ENCODE measurements at regions not wholly inside any gene's neighbourhood (a gene's known extent, or its start where the extent isn't known, plus 50 kb on each side); places are given as distances from the start of the nearest gene placed in this dataset.

- no peak for TF ChIP-seq CTCF (IDR thresholded peaks at IDR 0.05)
- TF ChIP-seq POLR2A (IDR thresholded peaks at IDR 0.05) = no peak
- TF ChIP-seq EP300 (IDR thresholded peaks at IDR 0.05) = no peak
- TF ChIP-seq POLR2AphosphoS5 (IDR thresholded peaks at IDR 0.05) = no peak
- Histone ChIP-seq H3K4me3 (no peak overlapping the region), H3K36me3 (no peaks in the 10 kb centered on the region), H3K4me1 (no peaks in the 10 kb centered on the region), H3K27me3 (no peaks in the 10 kb centered on the region), H3K27ac (no peak overlapping the region), H3K9me3 (no peaks in the 10 kb centered on the region)
- DNase-seq (peak in 1 of 2 donors; percentile 72), ATAC-seq (ENCODE audit: low FRiP score in 2 of 2) (peak in 1 of 2 donors; percentile 35)
- 60 to 90% methylated on average over 1 to 11 of the region's 11 CpGs for WGBS, 2 donors
Measured at GRCh38 chr5:114999176-114999575, 170.5 kb downstream of the TRIM36 start.

DNA sequence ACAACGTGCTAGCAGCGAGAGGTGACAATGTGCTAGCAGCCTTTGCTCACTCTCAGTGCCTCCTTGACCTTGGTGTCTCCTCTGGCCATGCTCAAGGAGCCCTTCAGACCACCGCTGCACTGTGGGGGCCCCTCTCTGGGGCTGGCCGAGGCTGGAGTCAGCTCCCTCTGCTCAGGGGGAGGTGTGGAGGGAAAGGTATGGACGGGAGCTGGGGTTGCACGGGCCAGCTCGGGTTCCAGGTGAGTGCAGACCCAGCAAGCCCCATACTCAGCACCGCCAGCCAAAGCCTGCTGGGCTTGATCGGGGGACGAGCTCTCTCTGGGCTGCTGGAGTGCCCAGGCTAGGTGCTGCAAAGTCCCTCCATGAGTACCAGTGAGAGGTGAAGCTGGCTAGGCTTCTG, 180.2 kb downstream of the TRIM36 start:
- Histone ChIP-seq H3K27ac (no peak overlapping the region), H3K27me3 (no peaks in the 10 kb centered on the region), H3K36me3 (no peaks in the 10 kb centered on the region), H3K4me3 (no peak overlapping the region), H3K9me3 (no peaks in the 10 kb centered on the region), H3K4me1 (no peaks in the 10 kb centered on the region)
- WGBS, 2 donors = 67 to 70% methylated on average over 3 to 7 of the region's 10 CpGs
- DNase-seq = peak in 1 of 2 donors; percentile 62
- TF ChIP-seq POLR2A (IDR thresholded peaks at IDR 0.05) (no peak), EP300 (IDR thresholded peaks at IDR 0.05) (no peak), POLR2AphosphoS5 (IDR thresholded peaks at IDR 0.05) (no peak), CTCF (IDR thresholded peaks at IDR 0.05) (no peak)
- peak in 1 of 2 donors; percentile 23 for ATAC-seq (ENCODE audit: low FRiP score in 2 of 2)

GRCh38 chr5:114988096-114988495, 181.6 kb downstream of the TRIM36 start:
- TF ChIP-seq EP300 (IDR thresholded peaks at IDR 0.05) (no peak), POLR2AphosphoS5 (IDR thresholded peaks at IDR 0.05) (no peak), POLR2A (IDR thresholded peaks at IDR 0.05) (no peak), CTCF (IDR thresholded peaks at IDR 0.05) (no peak)
- Histone ChIP-seq H3K4me3 (no peak overlapping the region), H3K27me3 (no peaks in the 10 kb centered on the region), H3K4me1 (no peaks in the 10 kb centered on the region), H3K9me3 (no peaks in the 10 kb centered on the region), H3K27ac (no peak overlapping the region), H3K36me3 (no peaks in the 10 kb centered on the region)
- WGBS, 2 donors = 74 to 80% methylated on average over 2 of the region's 2 CpGs
- ATAC-seq (ENCODE audit: low FRiP score in 2 of 2) (no peak), DNase-seq (no peak)

- no peak for TF ChIP-seq POLR2A (IDR thresholded peaks at IDR 0.05)
- no peak for TF ChIP-seq CTCF (IDR thresholded peaks at IDR 0.05)
- no peak for TF ChIP-seq POLR2AphosphoS5 (IDR thresholded peaks at IDR 0.05)
- TF ChIP-seq EP300 (IDR thresholded peaks at IDR 0.05) = no peak
- H3K9me3 ChIP-seq = no peaks in the 10 kb centered on the region
- no peak for ATAC-seq (ENCODE audit: low FRiP score in 2 of 2)
- no peak overlapping the region for H3K4me3 ChIP-seq
- 90 to 97% methylated on average over 2 of the region's 2 CpGs for WGBS, 2 donors
- no peak overlapping the region for H3K27ac ChIP-seq
- DNase-seq = no peak
- no peaks in the 10 kb centered on the region for H3K27me3 ChIP-seq
- H3K36me3 ChIP-seq = no peaks in the 10 kb centered on the region
- H3K4me1 ChIP-seq = no peaks in the 10 kb centered on the region
Measured at GRCh38 chr5:114984796-114985195, 184.9 kb downstream of the TRIM36 start.

GRCh38 chr5:114981111-114981510, 188.6 kb downstream of the TRIM36 start:
- TF ChIP-seq POLR2A (IDR thresholded peaks at IDR 0.05) (no peak), CTCF (IDR thresholded peaks at IDR 0.05) (no peak), EP300 (IDR thresholded peaks at IDR 0.05) (no peak), POLR2AphosphoS5 (IDR thresholded peaks at IDR 0.05) (no peak)
- no peaks in the 10 kb centered on the region for H3K36me3 ChIP-seq
- no peak overlapping the region for H3K4me3 ChIP-seq
- H3K9me3 ChIP-seq = no peaks in the 10 kb centered on the region
- no peaks in the 10 kb centered on the region for H3K4me1 ChIP-seq
- ATAC-seq (ENCODE audit: low FRiP score in 2 of 2) (no peak), DNase-seq (no peak)
- WGBS, 2 donors = 62 to 69% methylated on average over 3 of the region's 3 CpGs
- H3K27me3 ChIP-seq = no peaks in the 10 kb centered on the region
- no peak overlapping the region for H3K27ac ChIP-seq
